SK-N-SH (cell line): ENCODE measurements at regions not wholly inside any gene's neighbourhood (a gene's known extent, or its start where the extent isn't known, plus 50 kb on each side); places are given as distances from the start of the nearest gene placed in this dataset.

Source experiments
- ELF1 ChIP-seq: IDR thresholded peaks from 2 replicates; pipeline ENCODE4 v1.4.0; 2012
- EP300 ChIP-seq, 2 experiments: IDR thresholded peaks; 2 replicates each; pipeline versions ENCODE4 v1.4.0 to v1.6.1; 2012; ENCODE audit warnings: borderline replicate concordance in 1 of 2, low read depth in 1 of 2, low read length in 1 of 2
- EZH2phosphoT487 ChIP-seq: fragments of 200-600 bp; sonication (generic); IDR thresholded peaks from 2 replicates; pipeline ENCODE4 v1.6.1; 2017; ENCODE audit warnings: low read depth, mixed run types, mild to moderate bottlenecking, antibody characterized with exemption, moderate library complexity, borderline replicate concordance
- FOXJ3 ChIP-seq: sonication (generic); formaldehyde crosslinking; IDR thresholded peaks from 2 replicates; pipeline ENCODE4 v1.5.1; 2020; ENCODE audit warnings: mild to moderate bottlenecking, missing genetic modification reagents
- GATA2 ChIP-seq: sonication (generic); formaldehyde crosslinking; IDR thresholded peaks from 2 replicates; pipeline ENCODE4 v1.5.0; 2020; ENCODE audit warnings: mild to moderate bottlenecking, missing genetic modification reagents
- JUND ChIP-seq: IDR thresholded peaks from 2 replicates; pipeline ENCODE4 v1.4.0; 2012
- NRF1 ChIP-seq: IDR thresholded peaks from 2 replicates; pipeline ENCODE4 v1.6.1; 2012; ENCODE audit warnings: low read depth, mild to moderate bottlenecking, low read length
- RAD21 ChIP-seq: IDR thresholded peaks from 2 replicates; pipeline ENCODE4 v1.6.1; 2012; ENCODE audit warnings: mild to moderate bottlenecking, low read length
- TF ChIP-seq, protein P1 (sequence below): fragments of 200-600 bp; sonication (generic); IDR thresholded peaks from 2 replicates; pipeline ENCODE4 v1.6.1; 2017; ENCODE audit warnings: antibody characterized with exemption, mild to moderate bottlenecking, moderate library complexity
- TF ChIP-seq, protein P2 (sequence below): fragments of 150-350 bp; IDR thresholded peaks from 2 replicates; pipeline ENCODE4 v1.6.1; 2017; ENCODE audit warnings: antibody characterized with exemption, low read length, low read depth, borderline replicate concordance
- TF ChIP-seq, protein P3 (sequence below): IDR thresholded peaks from 2 replicates; pipeline ENCODE4 v1.4.0; 2012; ENCODE audit warnings: low read depth

DNA sequence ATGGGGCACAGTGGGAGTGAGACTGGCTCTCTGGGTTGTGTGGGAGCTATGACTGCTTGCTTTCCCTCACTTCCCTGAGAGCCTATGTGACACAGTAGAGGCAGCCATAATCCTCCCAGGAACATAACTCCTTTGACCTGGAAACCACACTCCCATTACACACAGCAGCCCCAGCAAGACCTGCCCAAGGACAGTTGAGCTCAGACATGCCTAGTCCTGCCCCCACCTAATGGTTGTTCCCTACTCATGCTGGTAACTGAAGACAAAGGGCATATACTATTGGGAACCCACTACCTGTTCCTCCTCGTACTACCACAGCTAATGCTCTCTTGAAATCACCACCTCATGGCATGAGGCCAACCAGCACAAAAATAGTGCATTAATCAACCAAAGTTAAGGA is 550.4 kb upstream of the ARPP21 start:
- TF ChIP-seq ELF1 (no peak), EP300 (IDR thresholded peaks at IDR 0.05; ENCODE audit: borderline replicate concordance in 1 of 2, low read depth in 1 of 2, low read length in 1 of 2) (no peak), GATA2 (no peak), RAD21 (no peak), JUND (no peak), FOXJ3 (no peak), NRF1 (no peak), EZH2phosphoT487 (no peak)
- TF ChIP-seq, protein P1, sequence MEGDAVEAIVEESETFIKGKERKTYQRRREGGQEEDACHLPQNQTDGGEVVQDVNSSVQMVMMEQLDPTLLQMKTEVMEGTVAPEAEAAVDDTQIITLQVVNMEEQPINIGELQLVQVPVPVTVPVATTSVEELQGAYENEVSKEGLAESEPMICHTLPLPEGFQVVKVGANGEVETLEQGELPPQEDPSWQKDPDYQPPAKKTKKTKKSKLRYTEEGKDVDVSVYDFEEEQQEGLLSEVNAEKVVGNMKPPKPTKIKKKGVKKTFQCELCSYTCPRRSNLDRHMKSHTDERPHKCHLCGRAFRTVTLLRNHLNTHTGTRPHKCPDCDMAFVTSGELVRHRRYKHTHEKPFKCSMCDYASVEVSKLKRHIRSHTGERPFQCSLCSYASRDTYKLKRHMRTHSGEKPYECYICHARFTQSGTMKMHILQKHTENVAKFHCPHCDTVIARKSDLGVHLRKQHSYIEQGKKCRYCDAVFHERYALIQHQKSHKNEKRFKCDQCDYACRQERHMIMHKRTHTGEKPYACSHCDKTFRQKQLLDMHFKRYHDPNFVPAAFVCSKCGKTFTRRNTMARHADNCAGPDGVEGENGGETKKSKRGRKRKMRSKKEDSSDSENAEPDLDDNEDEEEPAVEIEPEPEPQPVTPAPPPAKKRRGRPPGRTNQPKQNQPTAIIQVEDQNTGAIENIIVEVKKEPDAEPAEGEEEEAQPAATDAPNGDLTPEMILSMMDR, result no peak
- TF ChIP-seq, protein P2, sequence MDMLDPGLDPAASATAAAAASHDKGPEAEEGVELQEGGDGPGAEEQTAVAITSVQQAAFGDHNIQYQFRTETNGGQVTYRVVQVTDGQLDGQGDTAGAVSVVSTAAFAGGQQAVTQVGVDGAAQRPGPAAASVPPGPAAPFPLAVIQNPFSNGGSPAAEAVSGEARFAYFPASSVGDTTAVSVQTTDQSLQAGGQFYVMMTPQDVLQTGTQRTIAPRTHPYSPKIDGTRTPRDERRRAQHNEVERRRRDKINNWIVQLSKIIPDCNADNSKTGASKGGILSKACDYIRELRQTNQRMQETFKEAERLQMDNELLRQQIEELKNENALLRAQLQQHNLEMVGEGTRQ, result no peak
- TF ChIP-seq, protein P3, sequence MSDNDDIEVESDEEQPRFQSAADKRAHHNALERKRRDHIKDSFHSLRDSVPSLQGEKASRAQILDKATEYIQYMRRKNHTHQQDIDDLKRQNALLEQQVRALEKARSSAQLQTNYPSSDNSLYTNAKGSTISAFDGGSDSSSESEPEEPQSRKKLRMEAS, result no peak
